ENCODE measurements at regions not wholly inside any gene's neighbourhood (a gene's known extent, or its start where the extent isn't known, plus 50 kb on each side); places are given as distances from the start of the nearest gene placed in this dataset.

- DNase-seq (ENCODE audit: low read depth, low spot score) (no peak), ATAC-seq (no peak)
- H3K36me3 ChIP-seq (ENCODE audit: control insufficient read depth, insufficient read depth, low read length), result no peaks in the 10 kb centered on the region
- H3K4me3 ChIP-seq (ENCODE audit: low read depth in 2 of 2, low read length in 2 of 2), result no peak overlapping the region
- POLR2A ChIA-PET, result no interaction called here
- no TSS peak for BruUV-seq (replicated peaks)
- no peak for TF ChIP-seq CTCF (IDR thresholded peaks at IDR 0.05)
- TF ChIP-seq SIN3A (IDR thresholded peaks at IDR 0.05; ENCODE audit: borderline replicate concordance, insufficient read depth, low read depth, low read length), result no peak
- no peak for TF ChIP-seq REST (IDR thresholded peaks at IDR 0.05; ENCODE audit: insufficient read depth in 1 of 2, low read depth in 2 of 2, low read length in 1 of 2)
- TF ChIP-seq TCF7L2 (IDR thresholded peaks at IDR 0.05; ENCODE audit: low read depth, low read length), result no peak
- no peak for TF ChIP-seq POLR2AphosphoS5 (IDR thresholded peaks at IDR 0.05; ENCODE audit: low read depth, low read length)
- no peak overlapping the region for H3K27ac ChIP-seq (ENCODE audit: low read length)
- in situ Hi-C loops (cut with HindIII; ENCODE audit: low pct_unique_long_range_greater_than_20kb, low sequenced_read_pairs) (no loop called here), intact Hi-C loops (cut with micrococcal nuclease; ENCODE audit: unreplicated experiment) (no loop called here)
- H3K4me1 ChIP-seq (ENCODE audit: control insufficient read depth, insufficient read depth, low read length), result no peaks in the 10 kb centered on the region
- CTCF ChIA-PET, result no interaction called here
- no peaks in the 10 kb centered on the region for H3K9me3 ChIP-seq (ENCODE audit: control insufficient read depth, insufficient read depth, low read depth, low read length)
- H3K27me3 ChIP-seq (ENCODE audit: control insufficient read depth, insufficient read depth, low read length), result no peaks in the 10 kb centered on the region
Observed at GRCh38 chr6:80460257-80460865, 353.9 kb downstream of the BCKDHB start.

- TF ChIP-seq CTCF (IDR thresholded peaks at IDR 0.05), result no peak
- TF ChIP-seq SIN3A (IDR thresholded peaks at IDR 0.05; ENCODE audit: borderline replicate concordance, insufficient read depth, low read depth, low read length), result no peak
- no peak for TF ChIP-seq TCF7L2 (IDR thresholded peaks at IDR 0.05; ENCODE audit: low read depth, low read length)
- no peak for TF ChIP-seq POLR2AphosphoS5 (IDR thresholded peaks at IDR 0.05; ENCODE audit: low read depth, low read length)
- no peak for TF ChIP-seq REST (IDR thresholded peaks at IDR 0.05; ENCODE audit: insufficient read depth in 1 of 2, low read depth in 2 of 2, low read length in 1 of 2)
- ChIA-PET POLR2A (no interaction called here), CTCF (no interaction called here)
- Histone ChIP-seq H3K27me3 (ENCODE audit: control insufficient read depth, insufficient read depth, low read length) (no peaks in the 10 kb centered on the region), H3K27ac (ENCODE audit: low read length) (no peak overlapping the region), H3K9me3 (ENCODE audit: control insufficient read depth, insufficient read depth, low read depth, low read length) (no peaks in the 10 kb centered on the region), H3K4me3 (ENCODE audit: low read depth in 2 of 2, low read length in 2 of 2) (no peak overlapping the region), H3K4me1 (ENCODE audit: control insufficient read depth, insufficient read depth, low read length) (no peaks in the 10 kb centered on the region), H3K36me3 (ENCODE audit: control insufficient read depth, insufficient read depth, low read length) (no peaks in the 10 kb centered on the region)
- no peak for DNase-seq (ENCODE audit: low read depth, low spot score)
- intact Hi-C loops (cut with micrococcal nuclease; ENCODE audit: unreplicated experiment) (no loop called here), in situ Hi-C loops (cut with HindIII; ENCODE audit: low pct_unique_long_range_greater_than_20kb, low sequenced_read_pairs) (no loop called here)
- no peak for ATAC-seq
- no TSS peak for BruUV-seq (replicated peaks)
Observed at GRCh38 chr6:80457439-80457933, 351.0 kb downstream of the BCKDHB start.
